Stimulated activated CD8-positive, alpha-beta memory T cell treated with anti-CD3 and anti-CD28 coated beads, Interleukin-7, amount 100 ng/mL, for 24 hours (primary cell): ENCODE measurements at regions not wholly inside any gene's neighbourhood (a gene's known extent, or its start where the extent isn't known, plus 50 kb on each side); places are given as distances from the start of the nearest gene placed in this dataset.

Experiments
- DNase-seq: peaks from one replicate; pipeline ENCODE4 v3.0.0-alpha.2; 2020; ENCODE audit warnings: low read depth

DNA sequence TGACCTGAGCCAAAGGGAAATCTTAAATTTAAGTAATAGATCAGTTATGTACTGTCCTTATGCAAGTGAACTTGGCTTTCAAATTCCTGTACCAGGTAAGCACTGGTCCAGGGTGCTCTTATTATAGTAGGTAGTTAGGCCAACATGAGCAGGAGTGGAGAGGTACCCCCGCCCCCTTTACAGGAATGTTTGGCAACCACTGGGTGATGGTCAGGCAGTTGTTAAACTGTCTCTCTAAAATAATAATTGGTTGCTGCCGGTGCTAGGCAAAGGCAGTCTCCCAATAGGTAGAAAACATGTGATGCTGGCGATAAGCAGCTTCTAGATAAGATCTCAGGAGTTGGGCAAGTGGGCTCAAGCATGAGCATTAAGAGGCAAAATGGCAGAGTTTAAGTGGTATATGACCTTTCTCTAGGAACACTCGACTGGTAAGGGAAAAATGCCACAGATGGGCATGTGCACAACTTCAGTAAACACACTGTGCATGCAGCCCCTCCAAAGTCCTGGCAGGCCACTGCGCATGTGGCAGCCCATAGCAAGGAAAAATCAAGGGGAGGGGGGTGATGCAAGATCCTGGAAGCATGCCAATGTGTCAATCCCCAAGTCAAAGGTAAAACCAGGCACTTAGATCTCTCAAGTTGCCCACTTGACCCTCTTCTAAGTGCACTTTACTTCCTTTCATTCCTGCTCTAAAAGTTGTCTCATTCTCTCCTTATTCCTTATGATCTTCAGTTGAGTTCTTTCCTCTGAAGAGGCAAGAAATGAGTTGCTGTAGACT, 1239.7 kb downstream of the C4orf33 start:
- no peak for DNase-seq

DNA sequence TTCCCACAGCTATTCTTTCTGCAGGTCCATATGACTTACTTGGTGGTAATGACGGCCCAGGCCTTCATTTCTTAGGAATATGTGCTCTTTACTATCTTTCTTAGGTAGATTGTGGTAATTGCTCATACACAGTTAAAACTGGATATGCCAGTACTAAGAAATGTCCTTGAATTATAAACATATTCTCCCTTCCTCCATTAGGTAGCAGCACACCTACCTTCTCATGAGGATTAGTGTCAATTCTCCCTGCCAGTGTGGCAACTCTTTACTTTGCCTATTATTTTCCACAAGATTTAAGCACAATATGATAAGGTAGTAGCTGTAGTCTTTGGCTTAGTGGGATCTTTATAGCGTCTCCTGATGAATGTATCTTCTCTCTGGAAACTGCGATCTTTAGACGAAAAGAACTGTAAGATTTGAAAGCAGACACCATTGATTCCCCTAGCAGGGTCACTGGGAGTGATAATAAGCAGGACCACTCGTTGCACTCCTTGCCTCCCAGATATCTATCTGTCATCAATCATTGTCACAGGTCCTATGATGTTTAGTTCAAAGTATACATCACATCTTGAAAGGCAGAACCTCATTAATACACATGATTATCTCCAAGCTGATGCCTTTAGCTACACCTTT, 1240.7 kb downstream of the C4orf33 start:
- DNase-seq, result no peak

DNA sequence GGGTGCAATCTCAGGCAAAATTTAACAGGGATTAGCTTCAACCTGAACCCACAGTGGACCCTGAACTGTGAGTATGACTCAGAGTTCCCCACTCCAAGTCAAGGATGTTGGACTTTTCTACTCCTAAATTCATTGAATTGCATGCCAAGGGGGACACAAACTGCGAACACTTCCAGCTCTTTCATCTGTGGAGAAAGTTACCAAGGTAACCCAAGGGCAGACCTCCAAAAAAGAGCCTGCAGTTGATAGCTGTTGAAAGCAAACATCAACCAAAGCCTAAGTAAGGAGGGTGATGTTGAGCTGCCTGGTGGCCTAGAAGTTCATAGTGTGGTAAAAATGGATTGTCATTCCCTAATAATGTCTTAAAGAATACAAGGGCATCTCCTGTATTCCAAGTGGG, 1242.9 kb downstream of the C4orf33 start:
- DNase-seq, result no peak

DNA sequence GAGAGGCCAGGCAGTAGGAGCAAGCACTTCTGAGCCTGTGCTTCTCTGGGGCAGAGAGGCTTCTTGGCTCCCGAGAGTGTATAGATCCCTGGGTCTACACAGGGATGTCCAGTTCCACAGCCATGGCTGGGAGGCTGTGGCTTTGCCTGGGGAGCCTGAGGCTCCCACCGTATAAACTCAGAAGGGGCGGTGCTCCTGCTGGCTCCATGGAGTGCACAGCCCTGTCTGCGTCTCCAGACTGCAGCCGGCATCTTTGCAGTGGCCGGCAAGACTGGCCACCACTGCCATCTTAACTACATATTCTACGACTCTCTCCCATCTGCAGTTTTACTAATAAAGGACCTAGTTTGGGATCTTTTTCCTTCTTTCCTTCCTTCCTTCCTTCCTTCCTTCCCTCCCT, 1253.8 kb downstream of the C4orf33 start:
- DNase-seq, result no peak

DNA sequence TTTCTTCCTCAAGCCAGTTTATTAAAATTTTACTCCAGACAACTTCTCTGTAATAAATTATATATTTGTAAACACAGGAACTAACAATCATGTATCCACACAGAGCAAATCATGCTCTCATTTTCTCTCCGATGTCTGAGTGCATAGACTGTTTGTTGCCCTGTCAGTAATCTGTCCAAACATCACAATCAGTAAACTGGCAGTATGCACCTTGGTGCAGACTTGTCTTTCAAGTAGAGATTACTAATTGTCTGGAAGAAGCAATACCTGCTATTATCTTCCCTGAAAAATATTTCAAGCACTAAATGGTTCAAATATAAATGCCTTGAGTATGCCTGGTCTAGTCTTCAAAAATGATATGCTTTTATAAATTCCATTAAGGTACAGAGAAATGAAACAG, 1260.9 kb downstream of the C4orf33 start:
- DNase-seq, result no peak

DNA sequence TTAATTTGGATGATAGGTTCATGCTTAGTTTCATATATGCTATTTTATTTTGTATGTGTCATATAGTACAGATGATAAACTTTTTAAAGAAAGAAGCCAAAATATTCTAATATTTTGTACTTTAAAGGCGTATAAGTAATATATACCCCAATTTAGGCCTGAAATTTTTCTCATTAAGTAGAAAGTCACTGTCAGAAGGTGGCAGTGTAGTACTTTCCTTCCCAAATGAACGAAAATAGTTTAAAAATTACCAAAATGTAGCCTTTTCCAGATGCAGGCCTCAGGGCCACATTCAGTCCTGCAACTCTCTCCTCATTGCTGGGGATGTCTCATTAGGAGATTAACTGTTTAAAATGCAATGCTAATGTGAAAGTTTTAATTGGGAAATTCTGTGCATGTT, 1263.6 kb downstream of the C4orf33 start:
- no peak for DNase-seq

DNA sequence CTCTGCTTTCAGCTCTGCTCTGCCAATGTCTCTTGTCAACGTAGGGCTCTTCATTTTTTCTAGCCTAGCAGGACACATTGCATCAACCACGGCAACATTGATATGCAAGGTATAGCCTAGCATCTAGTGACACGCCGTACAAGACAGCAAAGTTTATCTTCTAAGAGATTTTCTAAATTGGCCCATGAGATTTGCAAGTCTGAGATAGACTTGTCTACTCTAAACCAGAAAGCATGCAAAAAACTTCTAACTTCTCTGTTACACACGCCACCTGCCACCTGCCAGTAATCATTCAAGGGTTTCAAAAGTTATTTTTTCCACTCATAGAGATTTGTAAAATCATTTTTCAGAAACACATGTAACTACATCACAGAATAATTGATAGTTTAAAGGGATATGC, 1265.7 kb downstream of the C4orf33 start:
- no peak for DNase-seq

DNA sequence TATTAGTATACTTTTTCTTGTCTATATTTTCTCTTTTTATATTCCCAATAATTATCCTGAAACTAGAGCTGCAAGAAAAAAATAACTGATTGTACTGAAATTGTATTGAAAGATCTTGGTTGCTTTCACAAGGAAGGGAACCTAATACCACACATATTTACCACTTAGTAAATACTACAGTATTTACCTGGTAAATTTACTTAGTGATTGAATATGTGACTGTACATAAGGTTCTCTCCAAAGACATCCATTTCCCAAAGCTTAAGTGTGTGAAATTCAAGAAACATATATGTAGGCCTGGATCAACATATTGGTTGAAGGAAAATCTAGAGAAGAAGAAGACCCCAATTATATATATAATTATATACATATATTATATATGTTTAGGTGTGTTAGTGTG, 1272.7 kb downstream of the C4orf33 start:
- no peak for DNase-seq

DNA sequence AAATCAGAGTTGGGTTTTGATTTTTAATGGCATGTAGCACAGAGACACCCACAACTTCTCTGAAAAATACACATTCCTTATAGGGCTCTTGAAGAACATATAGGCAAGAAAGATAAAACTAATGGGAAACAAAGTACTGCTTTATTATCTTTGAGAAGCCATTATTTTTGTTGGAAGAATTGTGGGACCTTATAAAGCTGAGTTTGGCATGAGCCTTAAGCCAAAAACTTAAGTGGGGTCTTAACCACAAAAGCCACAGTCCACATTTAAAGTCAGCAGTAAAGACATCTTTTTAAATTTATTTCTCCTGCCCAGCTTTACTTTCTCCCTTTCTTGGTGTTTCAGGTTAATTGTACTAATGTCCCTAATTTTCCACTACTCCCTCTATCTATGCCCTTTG, 1297.3 kb downstream of the C4orf33 start:
- DNase-seq, result no peak

DNA sequence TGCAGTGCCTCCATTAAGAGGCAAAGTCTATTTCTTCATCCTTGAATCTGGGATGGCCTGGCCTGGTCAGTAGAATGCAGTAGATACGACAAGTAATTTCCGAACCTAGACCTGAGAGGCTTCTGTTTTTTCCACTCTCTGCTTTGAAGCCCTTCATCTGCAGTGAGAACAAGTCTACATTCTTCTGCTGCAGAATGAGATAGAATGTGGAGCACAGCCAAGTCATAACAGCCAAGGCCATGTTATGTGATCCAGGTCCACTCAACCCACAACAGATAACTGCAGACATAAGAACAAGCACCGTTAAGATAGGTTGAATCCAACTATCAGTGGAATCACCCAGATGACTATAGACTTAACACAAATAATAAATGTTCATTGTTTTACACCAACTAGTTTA, 1297.7 kb downstream of the C4orf33 start:
- DNase-seq, result no peak

DNA sequence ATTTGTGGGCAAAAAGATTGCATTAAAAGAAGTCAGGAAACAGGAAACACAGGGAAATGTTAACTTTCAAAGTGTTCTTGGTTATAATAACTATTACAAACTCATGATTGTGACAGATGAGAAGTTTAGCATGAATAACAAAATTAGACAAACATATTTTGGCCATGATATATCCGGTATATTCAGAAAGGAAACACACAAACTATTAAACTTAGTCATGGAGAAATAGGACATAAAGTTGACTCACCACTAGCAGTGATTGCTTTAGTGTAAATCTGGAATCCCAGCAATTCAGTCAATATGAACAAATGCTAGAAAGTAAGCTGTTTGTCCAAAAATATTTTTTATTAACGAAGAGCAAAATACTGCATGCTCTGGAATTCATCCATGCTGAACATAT, 1299.9 kb downstream of the C4orf33 start:
- DNase-seq, result no peak

DNA sequence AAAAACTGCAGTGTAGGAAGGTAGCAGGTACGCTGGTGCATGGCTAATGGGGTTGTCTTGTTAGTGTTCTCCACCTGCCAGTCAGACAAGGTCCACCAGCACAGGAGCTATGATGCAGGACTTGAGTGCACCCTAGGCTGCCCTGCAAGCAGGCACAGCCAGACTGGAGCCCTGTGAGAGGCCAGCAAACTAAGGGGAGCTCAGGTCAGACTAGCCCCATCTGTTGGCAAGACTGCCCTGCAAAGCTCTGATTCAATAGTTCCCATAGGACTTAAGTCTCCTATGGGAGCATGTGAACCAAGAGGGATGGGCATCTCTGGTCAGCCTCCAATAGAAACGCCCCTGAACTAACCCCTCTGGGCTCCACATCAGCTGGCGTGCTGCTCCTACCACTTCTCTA, 1307.3 kb downstream of the C4orf33 start:
- no peak for DNase-seq

DNA sequence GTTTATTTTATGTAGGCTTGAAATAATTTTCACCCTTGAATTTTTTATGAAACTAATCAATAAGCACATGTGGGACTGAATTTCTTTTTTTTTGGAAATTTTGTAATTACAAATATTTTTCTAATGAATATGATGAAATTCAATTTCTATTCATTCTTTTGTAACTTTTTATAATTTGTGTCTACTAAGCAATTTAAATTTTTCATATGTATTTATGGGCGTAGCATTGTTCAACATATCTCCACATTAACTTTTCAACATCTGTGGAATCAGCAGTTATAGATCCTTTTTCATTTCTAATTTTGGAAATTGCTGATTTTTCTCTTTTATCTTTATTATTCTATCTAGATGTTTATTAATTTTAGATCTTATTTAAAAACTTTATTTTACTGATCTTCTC, 1320.3 kb downstream of the C4orf33 start:
- DNase-seq, result no peak

DNA sequence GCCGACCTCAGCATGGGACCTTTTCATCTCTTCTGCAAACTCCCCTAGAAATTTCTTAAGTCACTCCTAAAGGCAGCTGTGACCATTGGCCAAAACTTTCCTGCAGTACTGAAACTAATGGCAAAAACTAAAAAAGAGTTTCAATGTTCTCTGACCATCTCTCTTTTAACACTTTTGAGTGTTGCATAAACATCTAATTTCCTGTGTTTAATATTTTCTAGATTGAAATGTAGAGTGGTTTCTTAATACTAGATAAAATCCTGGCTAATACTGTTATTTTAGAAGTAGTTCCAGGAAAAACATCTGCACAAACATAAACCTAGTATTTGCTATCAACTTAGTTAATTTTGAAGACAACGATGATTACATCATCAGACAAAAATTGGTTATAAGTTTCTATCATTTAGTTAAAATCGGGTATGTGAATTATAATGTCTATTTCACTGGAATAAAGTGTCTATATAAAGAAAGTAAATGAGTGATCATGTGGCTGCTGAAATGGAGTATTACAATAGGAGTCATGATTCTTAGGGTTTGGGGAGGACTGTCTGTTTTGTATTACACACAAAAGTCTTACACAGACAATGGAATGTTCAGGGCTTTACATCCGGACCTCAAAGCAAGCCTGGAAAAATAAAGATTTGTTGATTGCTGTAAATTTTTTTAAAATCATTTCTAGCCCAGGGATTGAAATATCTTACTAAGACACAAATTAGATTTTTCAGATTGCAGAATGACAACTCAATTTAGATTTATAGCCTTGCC, 1323.4 kb downstream of the C4orf33 start:
- no peak for DNase-seq

DNA sequence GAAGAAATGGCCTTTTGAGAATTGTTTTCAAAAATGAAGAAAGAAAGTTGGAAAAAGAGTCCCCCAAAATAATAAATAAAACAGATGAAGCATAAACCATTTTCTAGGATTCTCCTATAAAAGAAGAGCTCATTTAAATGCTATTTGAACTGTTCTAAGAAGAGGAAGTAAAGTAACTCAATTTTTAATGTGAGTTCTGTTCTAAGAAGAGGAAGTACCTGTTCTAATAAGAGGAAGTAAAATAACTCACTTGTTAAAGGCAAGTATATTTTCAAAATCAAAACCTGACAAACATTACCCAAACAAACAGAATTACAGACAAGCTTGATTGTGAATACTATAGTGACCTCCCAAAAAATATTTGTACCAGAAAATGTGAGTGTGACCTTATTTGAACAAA, 1326.3 kb downstream of the C4orf33 start:
- no peak for DNase-seq

DNA sequence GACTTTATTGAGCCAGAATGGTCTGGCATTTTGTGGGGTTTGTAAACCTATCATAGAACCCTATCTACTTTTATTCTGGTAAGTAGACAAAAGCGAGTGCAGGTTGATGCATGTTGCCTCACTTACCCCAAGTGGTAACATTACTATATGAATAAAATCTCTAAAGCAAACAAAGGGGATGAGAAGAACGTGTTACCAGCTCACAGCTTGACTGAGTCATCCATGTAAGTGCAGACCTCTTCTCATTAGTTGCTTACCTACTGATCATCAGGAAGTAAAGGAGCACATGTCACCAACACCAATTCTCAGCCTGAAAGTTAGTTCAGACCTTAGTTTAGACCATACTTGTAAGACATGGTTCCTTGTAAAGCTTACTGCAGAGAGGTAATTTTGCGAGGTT, 1328.3 kb downstream of the C4orf33 start:
- no peak for DNase-seq

DNA sequence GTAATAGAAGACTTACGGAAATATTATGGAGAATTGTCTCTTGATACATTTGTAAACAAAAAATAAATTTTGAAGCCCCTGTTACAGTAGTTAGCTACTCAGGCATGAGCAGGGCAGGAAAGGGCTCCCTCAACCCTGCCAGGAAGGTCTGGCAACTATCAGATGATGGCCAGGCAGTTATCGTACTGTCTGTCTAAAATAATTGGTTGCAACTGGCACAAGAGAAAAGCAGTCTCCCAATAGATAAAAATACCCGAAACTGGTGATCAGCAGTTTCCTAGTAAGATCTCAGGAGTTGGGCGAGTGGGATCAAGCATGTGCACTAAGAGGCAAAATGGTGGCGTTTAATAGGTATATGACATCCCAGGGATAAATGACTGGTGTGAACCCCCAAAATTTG, 1336.3 kb downstream of the C4orf33 start:
- no peak for DNase-seq

DNA sequence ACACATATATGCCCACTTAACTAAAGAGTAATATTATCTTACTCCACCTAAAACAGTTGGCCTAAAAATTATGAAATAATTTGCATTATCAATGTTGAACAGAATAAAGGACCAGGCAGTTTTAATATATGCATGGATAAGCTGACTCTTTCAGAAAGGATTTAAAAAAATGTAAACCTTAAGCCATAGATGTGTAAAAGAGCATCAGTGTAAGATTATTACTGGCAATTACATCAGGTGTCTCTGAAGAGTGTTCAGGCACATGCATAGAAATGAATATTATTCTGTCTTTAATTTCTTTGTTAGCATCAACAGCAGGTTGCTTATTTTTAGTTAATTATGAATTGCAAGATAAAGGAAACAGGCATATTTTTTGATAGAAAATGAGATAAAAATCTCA, 1353.8 kb downstream of the C4orf33 start:
- no peak for DNase-seq

DNA sequence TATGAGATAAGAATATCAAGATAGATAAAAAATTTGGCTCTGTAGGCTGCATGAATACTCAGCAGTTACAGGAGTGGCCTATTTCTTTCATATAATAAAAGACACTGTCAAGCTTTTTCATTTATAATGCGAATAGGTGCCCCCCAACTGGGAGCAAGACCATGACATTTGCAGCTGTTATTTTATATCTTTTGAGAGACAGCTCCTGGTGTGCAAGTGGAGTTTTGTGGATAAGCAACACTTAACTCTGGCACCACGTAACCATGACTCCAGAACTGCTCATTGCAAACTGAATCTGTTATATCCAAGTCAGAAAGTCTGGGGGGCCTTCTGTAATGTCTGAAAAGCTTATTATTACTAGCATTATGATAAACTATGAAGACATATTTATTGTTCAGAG, 1372.4 kb downstream of the C4orf33 start:
- no peak for DNase-seq

DNA sequence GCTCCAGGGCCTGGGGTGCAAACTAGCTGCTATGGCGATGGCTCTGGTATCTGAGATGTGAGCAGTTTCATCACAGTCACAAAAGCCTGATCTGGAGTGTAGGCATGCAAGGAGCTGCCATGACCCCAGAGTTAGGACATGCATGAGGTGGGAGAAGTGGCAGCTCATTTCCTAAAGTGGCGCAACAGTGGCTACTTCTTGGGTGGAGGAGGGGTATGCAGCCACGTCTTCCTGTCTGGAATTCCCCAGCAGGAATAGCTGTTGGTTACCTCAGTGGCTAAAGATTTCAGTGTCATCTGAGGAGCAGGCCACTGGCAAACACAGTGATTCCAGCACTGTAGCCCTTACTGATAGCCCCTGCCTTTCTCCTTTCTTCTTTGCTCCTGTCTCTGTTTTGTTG, 1382.5 kb downstream of the C4orf33 start:
- no peak for DNase-seq

DNA sequence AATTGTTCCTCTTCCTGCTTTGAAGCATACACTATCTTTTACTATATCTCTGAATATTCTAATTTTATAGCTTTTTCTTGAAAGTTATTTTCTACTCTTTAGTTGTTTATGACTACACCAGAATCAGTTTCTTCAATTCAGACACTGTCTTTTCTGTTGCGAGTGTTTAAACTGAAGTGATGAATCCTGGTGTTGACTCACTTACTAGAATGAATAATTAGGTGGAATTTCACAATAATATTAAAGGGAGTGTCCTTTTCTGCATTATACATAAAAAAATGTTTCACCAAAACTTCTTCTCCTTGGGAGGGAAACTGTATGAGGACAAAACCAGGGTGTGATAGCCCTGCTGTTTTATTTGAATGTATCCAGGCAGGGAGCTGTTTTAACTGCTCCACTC, 1383.1 kb downstream of the C4orf33 start:
- DNase-seq, result no peak

DNA sequence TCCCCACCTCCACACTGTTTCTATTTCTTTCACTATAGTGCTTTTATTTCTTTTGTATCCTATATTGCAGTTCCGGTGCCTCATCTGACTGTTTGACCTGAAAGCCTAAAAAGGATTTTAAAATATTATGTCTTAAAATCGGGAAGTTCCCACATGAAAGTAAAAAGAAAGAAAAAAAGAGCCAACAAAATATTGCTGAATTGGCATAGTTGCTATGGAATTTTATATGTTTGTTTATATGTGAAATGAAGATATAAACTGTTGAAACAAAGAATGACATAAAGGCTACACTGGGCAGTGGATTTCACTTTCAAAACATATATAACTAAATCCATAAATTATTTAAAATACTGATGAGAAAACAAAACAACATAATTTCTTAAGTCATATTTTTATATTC, 1383.7 kb downstream of the C4orf33 start:
- DNase-seq, result no peak

DNA sequence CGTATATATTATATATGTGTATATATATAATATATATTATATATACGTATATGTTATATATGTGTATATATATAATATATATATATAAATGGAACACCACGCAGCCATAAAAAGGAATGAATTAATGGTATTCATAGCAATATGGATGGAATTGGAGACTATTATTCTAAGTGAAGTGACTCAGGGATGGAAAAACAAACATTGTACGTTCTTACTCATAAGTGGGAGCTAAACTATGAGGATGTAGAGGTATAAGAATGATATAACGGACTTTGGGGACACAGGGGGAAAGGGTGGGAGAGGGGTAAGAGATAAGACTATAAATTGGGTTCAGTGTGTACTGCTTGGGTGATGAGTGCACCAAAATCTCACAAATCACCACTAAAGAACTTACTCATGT, 1388.9 kb downstream of the C4orf33 start:
- no peak for DNase-seq
